GM21786 (cell line): ENCODE measurements at regions not wholly inside any gene's neighbourhood (a gene's known extent, or its start where the extent isn't known, plus 50 kb on each side); places are given as distances from the start of the nearest gene placed in this dataset.
"Not testable (repeated sequence)": the region's sequence is repeated elsewhere in the genome, so short reads cannot be mapped to it uniquely, and the experiment has no call there.

Source experiments
- ATAC-seq: cut with Tn5 transposase; IDR thresholded peaks from one replicate; pipeline ENCODE4 v1.9.1; 2021; ENCODE audit not compliant: unreplicated experiment

DNA sequence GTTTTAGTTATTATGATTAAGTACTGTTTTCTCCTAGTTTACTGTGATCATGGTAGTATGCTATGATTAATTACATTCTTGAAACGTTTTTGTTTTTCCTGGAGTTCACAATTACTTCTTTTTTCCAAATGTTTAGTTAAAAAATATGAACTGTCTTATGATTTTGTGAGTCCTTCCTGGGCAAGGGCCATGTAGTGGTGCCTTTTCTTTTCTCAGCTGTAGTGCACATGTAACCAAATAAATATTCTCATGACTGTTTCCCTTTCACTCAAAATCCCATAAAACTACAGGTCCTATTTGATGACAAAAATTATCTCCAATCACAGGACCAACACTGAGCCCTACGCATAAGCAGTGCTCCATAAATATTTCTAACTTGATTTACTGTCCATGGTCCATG lies 118.9 kb upstream of the EGR2 start:
- ATAC-seq: no peak

DNA sequence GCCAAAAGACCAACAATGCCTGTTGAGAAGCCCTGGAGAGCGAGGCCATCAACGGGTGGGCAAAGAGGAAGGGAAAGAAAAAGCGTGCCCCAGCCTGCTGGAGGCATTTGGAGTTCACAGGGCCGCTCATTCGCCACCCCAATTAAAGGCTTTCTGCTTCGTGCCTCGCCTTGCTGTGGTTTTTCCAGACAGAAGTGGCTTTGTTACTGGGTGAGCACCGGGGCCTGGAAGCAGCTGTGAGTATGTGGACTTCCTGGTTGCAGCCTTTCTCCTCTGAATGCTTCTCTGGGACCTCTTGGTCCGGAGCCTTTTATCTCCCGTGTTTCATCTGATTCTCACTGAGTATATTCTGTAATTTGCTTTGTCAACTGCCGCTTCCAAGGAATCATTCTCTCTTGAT lies 118.1 kb upstream of the EGR2 start:
- ATAC-seq: no peak

DNA sequence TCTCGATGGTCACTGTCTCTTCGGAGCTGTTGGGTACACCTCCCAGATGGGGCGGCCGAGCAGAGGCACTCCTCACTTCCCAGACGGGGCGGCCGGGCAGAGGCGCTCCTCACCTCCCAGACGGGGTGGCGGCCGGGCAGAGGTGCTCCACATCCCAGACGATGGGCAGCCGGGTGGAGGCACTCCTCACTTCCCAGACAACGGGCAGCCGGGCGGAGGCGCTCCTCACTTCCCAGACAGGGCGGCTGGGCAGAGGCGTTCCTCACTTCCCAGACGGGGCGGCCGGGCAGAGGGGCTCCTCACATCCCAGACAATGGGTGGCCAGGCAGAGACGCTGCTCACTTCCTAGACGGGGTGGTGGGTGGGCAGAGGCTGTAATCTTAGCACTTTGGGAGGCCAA lies 112.6 kb upstream of the EGR2 start:
- ATAC-seq: not testable (repeated sequence)

DNA sequence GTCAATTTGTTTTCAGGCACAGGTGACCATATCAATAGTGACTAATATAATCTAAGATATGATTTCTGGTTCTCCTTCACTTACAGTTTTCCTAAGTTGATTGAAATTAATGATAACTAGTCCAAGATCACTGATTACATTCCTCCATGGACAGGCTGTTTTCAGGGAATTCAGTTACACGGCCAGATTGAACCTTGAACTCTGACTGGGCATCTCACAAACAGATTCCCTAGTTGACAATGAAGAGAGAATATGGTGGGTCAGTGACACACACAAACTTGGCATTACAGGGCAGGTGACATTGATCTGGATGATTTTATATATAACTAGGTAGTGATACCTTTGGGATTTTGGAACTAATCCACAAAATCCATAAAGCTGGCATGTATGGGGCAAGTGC lies 110.2 kb upstream of the EGR2 start:
- no peak for ATAC-seq

DNA sequence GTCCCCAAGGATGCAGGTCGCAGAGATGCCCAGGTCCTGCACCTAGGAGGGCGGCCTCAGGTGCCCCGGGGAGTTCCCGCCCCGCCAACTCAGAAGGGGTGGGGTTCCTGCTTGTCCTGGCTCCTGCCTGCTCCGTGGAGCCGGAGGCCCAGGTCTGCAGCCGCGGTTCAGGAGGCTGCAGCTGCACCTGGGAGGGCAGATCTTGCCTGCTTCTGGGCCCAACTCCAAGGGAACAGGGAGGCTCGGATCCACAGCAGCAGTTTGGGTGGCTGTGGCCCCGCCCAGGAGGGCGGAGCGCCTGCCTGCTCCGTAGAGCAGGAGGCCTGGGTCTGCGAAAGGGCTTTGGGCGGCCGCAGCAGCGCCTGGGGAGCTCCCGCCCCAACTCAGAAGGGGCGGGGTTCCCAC lies 108.2 kb upstream of the EGR2 start:
- no peak for ATAC-seq

DNA sequence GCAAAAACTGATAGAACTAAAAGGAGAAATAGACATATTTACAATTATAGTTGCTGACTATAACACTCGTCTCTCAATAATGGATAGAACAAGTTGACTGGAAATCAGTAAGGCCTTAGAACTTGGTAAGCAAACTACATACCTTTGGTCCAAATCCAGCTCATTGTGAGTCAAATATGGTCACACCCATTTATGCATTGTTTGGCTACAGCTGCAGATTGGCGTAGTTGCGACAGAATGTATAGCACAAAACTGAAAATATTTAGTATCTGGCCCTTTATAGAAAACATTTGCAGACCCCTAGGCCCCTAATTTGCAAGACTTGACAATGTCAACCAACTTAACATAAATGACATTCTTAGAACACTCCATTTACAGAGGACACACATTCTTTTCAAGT lies 103.6 kb upstream of the EGR2 start:
- ATAC-seq: no peak

DNA sequence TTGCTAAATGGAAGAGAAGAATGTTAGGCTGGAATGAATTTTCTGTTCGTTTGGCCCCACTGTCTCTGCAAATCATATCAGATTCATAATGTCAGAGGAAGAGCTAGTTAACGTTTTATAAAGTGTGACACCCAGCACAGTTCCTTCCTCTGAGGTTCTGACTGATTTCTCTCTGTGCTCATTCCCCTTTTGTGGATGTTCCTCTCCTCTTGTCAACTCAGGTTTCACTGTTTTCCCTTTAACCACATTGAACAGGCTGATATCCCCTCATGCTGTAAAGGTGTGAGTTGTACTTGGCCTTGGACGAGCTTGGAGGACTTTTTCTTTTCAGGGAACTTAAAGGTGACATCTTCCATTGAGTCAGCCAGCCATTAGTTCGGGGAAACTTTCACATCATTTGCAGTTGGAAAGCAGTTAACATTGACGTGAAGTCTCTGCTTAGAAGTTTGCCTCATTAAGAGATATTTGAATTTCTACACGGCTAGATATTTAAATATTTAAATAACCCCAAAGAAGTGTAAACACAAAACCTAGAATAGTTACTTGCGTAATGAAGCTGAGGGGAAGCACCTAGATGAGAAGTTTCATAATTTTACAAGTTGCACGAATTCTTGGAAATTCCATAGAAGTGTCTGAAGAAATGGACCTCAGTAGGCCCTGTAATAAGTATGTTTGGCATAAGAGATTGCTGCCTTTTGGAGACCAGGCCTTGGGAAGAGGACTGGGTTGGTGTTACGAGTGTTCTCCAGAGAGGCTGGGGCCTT lies 101.5 kb upstream of the EGR2 start:
- ATAC-seq: peak; percentile 45

DNA sequence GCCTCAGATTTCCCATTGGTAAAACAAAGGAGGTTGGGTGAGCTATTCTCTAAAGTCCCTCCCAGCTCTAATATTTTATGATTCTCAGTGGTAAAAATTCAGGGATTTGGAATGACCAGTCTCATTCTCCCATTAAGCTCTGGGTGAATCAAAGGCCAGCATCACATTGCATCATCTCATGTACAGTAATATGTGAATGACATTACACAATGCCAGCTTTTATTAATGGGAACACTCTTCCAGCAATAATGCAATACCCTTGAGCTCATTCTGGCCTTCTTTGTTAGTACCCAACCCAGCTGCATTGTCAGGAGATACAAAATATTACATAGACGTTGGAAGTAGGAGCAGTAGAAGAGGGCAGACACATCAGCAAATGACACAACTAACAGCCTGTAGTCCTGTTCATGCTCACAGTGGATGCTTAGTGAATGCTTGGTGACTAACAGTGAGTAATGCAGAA lies 100.0 kb upstream of the EGR2 start:
- ATAC-seq: no peak

DNA sequence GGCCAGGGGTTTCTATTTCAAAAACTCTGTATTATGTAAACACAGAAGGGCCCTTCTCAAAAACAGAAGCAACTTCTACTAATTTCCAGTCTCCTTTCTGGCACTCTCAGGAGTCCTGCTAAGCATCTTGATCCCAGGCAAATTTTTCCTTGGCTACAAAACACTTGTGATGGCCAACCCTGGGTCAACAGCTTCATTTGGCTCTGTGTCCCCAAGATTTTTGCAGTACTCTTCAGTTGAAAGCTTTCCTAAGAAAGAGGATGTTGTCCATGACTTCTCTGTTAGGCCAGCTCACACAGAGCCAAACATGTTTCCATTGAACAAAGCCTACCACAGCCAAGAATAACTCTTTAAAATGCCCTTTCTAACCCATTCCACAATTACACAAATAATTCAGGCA lies 99.0 kb upstream of the EGR2 start:
- ATAC-seq: no peak

DNA sequence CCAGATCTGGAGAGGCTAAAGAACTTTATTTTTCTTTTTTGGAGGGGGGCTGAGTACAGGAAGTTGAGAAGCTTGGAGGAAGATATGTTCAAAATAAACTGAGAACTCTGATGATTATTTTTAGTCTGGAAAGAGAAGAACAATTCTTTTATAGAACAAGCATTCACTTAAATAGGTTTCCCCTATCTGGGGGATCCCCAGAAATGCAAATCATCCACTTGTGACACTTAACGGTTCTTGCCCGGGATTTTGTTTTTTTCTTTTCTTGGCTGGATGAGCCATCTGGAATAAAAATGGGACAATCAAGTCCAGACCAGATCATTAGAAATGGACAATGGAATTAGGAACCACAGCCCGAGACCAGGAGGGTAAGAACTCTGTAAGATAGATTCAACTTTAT lies 95.9 kb upstream of the EGR2 start:
- ATAC-seq: no peak

DNA sequence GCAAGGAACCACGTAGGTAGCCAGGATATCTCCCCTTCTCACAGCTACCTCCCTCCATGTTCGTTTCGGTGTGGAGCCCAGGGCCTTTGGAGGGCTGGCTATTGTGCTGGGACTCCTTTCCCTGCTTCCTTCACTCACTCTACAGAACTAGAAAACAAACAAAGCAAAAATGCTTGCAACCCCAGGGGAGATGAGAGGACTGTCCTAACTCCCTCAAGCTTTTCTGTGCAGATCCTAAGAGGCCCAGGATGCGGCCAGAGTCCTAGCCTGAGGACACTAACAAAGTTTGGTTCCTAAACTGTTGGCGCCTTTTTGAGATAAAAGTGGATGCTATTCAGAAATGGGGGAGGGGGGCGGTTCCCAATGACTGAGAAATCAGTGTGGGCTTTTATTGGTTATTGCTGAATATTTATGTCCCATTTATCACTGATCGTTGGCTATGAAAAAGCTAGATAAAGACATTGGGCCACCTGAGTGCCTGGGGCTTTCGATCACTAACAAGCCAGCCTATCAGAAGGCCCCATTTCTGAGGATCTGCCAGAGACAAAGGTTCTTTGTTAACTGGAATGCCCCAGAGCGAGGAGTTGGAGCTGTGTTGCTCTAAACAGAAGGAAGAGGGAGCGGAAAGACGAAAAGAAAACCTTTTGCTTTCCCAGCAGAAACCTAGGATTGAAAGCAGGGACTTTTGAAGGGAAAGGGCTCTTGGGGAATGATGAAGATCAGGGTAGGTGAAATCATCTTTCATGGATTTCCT lies 95.2 kb upstream of the EGR2 start:
- no peak for ATAC-seq

DNA sequence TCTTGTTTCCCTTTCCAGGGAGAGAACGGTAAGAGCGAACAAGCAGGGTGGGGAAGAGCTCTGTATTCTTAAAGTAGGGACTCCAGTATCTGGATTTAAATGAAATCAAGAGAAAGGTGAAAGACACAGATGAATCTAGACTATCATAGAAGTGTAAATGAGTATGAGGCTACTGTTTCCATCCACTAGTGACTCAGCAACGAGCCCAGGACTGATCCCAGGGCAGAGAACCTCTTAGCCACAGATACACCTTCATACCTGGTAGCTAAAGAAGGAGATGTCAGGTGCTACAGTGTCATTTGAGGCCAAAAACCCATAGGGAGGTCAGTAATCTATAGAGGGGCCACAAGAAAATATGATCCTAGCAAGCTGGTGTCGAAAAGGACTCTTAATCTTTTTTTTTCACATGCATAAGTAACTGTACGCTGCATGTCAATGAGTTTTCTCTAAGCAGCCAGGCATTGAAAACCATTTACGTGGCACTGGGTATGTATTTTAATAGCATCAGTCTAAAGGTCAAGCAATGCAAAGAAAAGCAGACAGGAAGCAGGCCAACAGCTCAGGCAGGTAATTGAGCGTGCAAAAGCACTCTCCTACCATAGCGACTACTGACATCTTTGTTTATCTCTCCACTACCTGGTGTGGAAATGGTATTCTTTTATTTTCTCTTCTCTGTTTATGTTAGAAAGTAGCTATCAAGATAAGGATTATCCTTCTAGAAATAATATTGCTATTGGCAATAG lies 91.5 kb upstream of the EGR2 start:
- ATAC-seq: peak; percentile 80

DNA sequence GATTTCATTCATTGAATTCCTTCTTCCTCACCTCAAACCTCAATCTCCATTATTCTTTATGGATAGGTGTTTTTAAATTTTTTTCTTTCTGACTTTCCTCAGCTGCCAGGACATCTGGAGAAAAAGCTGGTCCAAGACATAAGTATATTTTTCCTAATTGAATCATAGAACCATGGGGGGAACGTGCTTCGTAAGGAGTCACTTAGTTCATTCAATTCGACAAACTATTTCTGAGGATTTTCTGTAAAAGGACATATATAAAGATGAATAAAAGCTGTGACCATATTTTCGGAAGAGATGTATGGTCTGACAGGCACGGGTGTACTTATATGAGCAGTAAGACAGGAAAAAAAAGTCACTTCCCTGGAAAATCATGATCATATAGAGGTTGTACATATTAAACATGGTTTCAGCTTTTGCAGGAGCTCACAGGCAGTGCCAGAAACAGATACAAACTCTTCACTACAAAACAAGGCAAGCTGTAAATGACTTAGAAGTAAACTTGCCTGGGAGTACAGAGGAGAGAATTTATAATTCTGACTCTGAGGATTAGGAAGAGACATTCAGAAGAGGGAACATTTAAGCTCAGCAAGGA lies 88.2 kb upstream of the EGR2 start:
- no peak for ATAC-seq

DNA sequence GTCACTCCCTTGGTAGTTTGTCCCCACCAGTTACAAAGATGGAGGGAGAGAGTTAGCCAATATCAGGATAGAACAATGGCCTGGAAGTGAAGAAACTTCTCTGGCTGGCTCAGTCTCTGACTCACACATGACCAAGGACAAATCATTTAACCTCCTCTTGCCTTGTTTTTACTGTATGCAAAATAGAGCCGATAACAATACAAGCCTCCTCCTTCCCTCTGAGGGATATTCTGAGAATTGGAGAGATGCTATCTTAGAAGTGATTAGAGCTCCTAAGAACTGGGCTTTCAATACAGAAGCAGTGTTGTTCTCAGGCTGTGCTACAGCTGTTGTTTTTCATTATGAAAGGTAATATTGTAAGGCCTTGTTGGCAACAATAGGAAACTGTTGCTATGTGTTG lies 87.7 kb upstream of the EGR2 start:
- no peak for ATAC-seq

DNA sequence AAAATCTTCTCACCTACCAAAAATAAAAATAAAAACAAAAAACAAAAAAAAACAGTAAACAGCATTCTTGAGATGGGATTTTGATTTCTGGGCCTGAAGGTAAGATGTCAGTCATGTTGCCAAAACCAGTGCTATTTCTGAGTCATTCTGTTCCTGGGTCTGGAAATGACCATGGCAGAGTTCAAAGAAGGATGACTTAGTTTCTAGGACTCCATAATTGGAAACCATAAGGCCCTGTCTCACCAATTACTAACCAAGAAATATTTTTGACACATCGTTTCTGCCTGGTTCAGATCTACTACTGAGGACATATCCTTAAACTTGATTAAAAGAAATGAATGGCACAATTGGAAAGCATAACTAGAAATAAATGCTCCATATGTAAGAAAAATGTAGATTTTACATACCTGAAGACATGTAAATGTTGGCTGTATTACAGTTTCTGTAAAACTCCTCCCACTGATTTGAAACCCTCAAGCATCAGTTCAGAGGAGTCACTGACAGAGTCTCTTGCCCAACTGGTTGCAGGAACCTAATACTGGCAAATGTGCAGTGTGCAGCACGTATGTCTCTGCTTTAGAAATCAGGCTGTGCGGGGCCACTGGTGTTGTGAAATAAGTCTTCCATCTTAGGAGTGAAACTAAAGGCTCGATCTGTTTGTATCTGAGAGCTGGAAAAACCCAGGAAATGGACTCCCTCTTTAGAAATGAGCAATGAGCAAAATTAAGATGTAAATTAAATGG lies 84.8 kb upstream of the EGR2 start:
- ATAC-seq: no peak

DNA sequence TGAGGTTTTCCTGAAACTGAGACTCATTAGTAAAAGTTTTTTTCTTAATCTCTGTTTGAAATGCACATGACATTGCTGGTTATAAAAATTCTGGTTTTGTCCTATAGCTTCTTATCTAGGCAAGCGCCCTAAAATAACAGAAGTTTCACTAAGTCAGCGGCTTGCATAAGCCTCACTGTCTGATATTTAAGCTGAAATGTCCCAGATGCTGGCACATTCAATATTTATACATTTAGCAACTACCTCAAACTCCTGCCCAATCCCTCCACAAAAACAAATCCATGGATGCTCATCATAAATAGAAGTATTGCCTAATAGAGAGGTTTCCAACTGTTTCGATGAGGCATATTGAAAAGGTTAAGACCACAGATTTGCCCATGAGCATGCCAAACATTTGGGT lies 83.1 kb upstream of the EGR2 start:
- no peak for ATAC-seq

DNA sequence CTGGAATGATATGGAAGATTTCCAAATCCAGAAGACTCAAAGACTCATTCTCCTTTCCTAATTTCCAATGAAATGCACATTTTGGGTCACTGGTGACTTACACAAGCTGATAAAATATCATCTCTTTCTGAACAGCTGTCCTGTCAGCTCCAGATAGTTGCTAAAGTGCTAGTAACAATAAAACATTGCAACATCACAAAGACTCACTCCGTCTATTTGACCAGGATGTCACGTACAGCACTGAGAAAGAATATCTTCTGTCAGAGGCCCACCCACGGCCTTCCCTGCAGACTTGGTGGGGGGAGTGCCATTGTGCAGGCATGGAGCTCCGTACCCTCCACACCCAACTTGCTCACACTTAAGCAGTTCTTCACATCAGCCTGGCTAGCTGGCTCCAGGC lies 78.9 kb upstream of the EGR2 start:
- no peak for ATAC-seq

DNA sequence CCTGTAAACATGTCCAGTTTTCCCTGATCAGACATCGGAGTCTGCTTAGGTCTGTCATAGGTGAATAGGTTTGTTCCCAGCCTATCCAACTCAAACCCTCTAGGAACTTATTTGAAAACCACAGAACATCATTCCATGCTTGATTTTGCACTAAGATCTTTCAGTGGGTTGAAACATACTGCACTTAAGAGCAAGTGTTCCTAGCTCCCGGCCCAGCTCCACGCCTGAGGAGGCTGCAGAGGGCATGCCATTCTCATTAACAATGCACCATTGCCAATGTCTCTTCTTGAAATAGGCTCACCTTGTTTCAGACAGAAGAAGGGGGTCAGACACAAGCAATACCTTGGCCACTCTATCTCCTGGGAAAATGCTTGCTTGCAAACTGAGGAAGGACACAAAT lies 78.0 kb upstream of the EGR2 start:
- ATAC-seq: no peak

DNA sequence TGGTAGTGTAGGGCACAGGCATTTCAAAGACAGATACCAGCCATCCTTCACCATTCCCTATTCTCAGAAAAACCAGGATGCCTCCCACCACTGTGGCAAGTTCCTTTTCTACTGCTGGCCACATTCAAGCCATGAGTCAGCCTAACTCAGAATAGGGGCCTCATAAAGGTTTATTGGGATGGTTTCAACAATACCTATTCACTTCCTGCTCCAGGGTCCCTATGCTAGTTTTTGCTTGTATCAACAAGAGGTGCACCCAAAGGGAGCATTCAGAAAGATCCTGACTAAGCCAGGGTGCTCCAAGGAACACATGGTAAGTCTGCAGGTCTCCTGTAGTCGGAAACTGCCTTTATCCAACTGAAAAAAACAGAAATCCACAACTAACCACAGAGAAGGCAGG lies 76.9 kb upstream of the EGR2 start:
- ATAC-seq: no peak

DNA sequence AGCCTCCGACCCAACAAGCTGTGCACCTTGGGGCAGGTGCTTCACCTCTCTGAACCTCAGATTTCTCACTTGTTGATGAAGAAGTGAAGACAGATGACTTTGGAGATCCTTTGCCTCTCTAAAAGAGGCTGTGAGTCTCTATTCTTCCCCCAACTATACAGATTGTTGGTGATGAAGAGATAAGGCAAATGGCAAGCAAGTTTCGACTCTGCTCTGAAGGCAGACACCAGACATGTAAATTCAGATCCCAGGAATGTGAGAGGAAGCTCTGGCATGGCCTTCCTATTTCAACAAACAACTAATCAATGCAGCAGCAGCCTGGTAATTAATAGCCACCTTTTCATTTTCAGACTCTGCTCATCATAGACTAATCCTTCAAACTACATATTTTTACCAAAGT lies 74.2 kb upstream of the EGR2 start:
- no peak for ATAC-seq

DNA sequence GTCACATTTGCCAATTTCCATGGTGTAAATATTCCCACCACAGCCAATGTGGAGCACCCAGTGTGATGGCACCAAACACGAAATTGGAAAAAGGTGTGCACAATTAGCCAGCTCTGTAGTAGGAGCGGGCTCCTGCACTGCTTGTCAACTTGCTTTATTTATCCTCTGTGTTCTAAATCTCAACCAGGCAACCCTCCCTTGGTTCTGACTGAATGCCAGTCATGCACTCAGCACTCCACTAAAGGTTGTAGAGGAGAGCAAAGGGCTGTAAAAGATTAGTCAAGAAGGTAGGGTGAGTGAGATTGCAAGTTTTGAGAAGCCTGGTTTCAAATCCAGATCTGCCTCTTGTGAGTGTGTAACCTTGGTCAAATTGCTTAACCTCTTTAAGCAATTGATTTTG lies 71.5 kb upstream of the EGR2 start:
- ATAC-seq: no peak
